ENCODE measurements at regions not wholly inside any gene's neighbourhood (a gene's known extent, or its start where the extent isn't known, plus 50 kb on each side); places are given as distances from the start of the nearest gene placed in this dataset.

DNA sequence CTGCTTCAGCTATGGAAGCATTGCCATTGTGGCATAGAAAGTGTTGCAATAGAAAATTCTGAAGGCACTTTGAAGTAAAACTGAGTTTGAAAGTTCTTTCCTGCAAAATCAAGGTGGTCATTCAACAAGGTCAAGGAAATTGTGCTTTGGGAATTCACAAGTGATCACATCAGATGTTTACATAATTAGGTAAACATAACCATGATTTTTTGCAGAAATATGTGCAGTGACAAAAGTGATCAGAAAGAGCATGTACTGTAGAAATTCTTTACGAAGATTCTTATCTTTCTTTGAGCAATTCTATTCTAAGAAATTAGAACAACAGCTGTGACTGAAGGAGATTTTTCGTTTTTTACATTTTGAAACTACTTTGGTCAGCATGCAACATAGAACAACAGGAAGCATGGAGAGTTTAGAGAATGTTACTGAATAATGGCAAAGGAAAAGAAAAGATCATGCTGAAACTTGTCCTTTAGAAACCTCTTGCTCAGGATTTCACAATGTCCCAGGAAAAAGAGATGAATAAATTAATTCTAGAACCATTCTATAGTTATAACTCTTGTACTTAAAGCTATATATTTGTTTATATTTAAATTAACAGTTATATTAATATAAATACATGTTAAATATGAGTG is 643.4 kb upstream of the ARPP21 start:
- TF ChIP-seq, protein P1, sequence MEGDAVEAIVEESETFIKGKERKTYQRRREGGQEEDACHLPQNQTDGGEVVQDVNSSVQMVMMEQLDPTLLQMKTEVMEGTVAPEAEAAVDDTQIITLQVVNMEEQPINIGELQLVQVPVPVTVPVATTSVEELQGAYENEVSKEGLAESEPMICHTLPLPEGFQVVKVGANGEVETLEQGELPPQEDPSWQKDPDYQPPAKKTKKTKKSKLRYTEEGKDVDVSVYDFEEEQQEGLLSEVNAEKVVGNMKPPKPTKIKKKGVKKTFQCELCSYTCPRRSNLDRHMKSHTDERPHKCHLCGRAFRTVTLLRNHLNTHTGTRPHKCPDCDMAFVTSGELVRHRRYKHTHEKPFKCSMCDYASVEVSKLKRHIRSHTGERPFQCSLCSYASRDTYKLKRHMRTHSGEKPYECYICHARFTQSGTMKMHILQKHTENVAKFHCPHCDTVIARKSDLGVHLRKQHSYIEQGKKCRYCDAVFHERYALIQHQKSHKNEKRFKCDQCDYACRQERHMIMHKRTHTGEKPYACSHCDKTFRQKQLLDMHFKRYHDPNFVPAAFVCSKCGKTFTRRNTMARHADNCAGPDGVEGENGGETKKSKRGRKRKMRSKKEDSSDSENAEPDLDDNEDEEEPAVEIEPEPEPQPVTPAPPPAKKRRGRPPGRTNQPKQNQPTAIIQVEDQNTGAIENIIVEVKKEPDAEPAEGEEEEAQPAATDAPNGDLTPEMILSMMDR (conservative IDR thresholded peaks at IDR 0.05), result no peak
- Mint-ChIP-seq H3K4me3 (no peak overlapping the region), H3K9me3 (peaks cover under 1% of the 10 kb centered on the region), H3K4me1 (no peaks in the 10 kb centered on the region), H3K36me3 (ENCODE audit: low read depth) (no peaks in the 10 kb centered on the region), H3K27me3 (ENCODE audit: low read depth) (no peaks in the 10 kb centered on the region), H3K27ac (ENCODE audit: unreplicated experiment) (no peak overlapping the region)
- DNase-seq (ENCODE audit: low read depth, low spot score), result no peak

DNA sequence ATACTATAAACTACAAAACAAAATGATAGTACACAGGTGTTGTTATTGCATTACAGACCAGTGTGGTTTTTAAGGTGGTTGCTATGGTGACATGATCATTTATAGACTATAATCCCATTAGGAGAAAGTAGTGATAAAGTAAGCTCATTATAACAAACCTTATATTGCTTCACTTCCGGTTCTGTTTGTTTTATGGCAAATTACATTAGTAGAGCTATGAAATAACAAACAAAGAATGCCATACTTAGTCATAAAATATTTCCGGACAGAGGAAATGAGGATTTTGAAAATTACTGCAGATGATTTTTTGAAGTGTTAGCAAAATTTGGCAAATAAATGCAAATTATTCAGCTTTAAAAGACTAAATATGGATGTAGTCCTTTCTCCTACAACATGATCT is 640.4 kb upstream of the ARPP21 start:
- H3K36me3 Mint-ChIP-seq (ENCODE audit: low read depth), result no peaks in the 10 kb centered on the region
- TF ChIP-seq, protein P1 (conservative IDR thresholded peaks at IDR 0.05), result no peak
- no peaks in the 10 kb centered on the region for H3K9me3 Mint-ChIP-seq
- H3K4me3 Mint-ChIP-seq, result no peak overlapping the region
- no peaks in the 10 kb centered on the region for H3K4me1 Mint-ChIP-seq
- no peaks in the 10 kb centered on the region for H3K27me3 Mint-ChIP-seq (ENCODE audit: low read depth)
- no peak overlapping the region for H3K27ac Mint-ChIP-seq (ENCODE audit: unreplicated experiment)
- DNase-seq (ENCODE audit: low read depth, low spot score), result no peak

DNA sequence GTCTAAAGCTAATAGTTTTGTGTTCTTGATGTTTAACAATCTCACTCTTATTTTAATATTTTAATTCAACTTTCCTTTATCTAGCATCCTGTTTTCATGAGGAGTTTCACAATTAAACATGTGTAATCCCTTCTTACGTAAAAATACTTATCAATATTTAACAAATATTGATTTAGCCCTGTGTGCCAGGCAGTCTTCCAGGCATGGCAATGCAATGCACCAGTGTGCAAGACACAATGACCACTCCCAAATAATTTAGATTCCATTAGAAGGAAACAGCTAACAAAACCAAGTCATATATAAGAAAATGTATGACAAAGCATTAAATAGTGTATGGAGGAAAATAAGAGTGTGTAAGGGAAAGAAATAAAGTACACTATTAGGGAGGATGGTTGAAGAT is 627.1 kb upstream of the ARPP21 start:
- Mint-ChIP-seq H3K4me3 (no peak overlapping the region), H3K9me3 (no peaks in the 10 kb centered on the region), H3K4me1 (no peaks in the 10 kb centered on the region), H3K27me3 (ENCODE audit: low read depth) (no peaks in the 10 kb centered on the region), H3K27ac (ENCODE audit: unreplicated experiment) (no peak overlapping the region), H3K36me3 (ENCODE audit: low read depth) (no peaks in the 10 kb centered on the region)
- TF ChIP-seq, protein P1 (conservative IDR thresholded peaks at IDR 0.05), result no peak
- DNase-seq (ENCODE audit: low read depth, low spot score), result no peak

DNA sequence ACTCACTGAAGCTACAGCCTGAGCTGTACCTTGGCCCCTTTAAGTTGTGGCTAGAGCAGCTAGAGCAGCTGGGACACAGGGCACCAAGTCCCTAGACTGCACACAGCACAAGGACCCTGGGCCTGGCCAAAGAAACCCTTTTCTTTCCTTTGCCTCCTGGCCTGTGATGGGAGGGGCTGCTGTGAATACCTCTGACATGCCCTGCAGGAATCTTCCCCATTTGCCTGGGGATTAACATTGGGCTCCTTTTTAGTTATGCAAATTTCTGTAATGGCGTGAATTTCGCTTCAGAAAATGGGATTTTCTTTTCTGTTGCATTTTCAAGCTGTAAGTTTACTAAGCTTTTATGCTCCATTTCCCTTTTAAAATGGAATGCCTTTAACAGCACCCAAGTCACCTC is 611.2 kb upstream of the ARPP21 start:
- no peaks in the 10 kb centered on the region for H3K4me1 Mint-ChIP-seq
- DNase-seq (ENCODE audit: low read depth, low spot score), result no peak
- peaks cover 23% of the 10 kb centered on the region for H3K9me3 Mint-ChIP-seq

DNA sequence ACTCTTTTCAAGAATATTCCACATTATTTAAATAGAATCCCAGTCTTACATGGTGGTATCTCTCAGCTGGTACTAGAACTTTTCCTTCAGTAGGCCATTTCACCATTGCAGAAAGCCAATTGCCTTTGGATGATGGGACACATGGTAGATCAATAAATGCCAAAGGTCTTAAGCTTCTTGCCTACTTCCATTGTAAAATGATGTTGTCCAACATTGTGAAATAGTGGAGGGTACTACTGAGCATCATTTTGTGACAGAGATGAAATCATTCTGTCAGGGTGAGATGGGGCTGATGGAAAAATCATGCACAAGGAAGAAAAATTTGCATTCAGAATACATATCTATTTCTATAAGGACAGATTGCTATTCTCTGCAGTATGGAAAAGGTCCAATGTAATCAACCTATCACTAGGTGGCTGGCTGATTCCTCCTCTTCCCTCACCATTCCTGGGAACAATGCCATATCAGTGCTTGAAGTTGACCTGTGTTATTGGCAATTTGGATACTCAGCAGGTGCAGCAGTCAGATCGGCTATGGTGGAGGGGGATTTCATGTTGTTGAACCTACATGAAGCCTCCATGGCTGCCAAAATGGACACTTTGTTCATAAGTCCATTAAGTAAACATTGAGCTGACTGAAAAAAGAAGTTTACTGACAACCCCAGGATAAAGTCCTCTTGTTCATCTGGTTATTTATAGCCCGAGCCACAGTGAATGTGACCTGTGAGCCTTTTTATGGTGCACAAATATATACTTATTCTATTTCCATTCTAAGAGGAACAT is 596.9 kb upstream of the ARPP21 start:
- no peak for DNase-seq (ENCODE audit: low read depth, low spot score)
- Mint-ChIP-seq H3K27me3 (ENCODE audit: low read depth) (no peaks in the 10 kb centered on the region), H3K27ac (ENCODE audit: unreplicated experiment) (no peak overlapping the region), H3K9me3 (peaks cover 3% of the 10 kb centered on the region), H3K4me1 (no peaks in the 10 kb centered on the region), H3K36me3 (ENCODE audit: low read depth) (no peaks in the 10 kb centered on the region), H3K4me3 (no peak overlapping the region)
- TF ChIP-seq, protein P1 (conservative IDR thresholded peaks at IDR 0.05), result no peak

More for the DNA sequence above, 611.2 kb upstream of the ARPP21 start:
- H3K27ac Mint-ChIP-seq (ENCODE audit: unreplicated experiment), result no peak overlapping the region
- H3K36me3 Mint-ChIP-seq (ENCODE audit: low read depth), result peaks cover 7% of the 10 kb centered on the region
- H3K4me3 Mint-ChIP-seq, result no peak overlapping the region
- no peaks in the 10 kb centered on the region for H3K27me3 Mint-ChIP-seq (ENCODE audit: low read depth)
- TF ChIP-seq, protein P1 (conservative IDR thresholded peaks at IDR 0.05), result no peak
